Sigmoid colon (tissue), 6 donors: ENCODE measurements at regions not wholly inside any gene's neighbourhood (a gene's known extent, or its start where the extent isn't known, plus 50 kb on each side); places are given as distances from the start of the nearest gene placed in this dataset.

ENCODE experiments used
- DNase-seq: peaks from one replicate; pipeline ENCODE4 v3.0.0-alpha.2; 2019
- H3K27ac ChIP-seq, 4 donors: fragments of 200-600 bp; sonication (generic); one replicate each; pipeline ENCODE4 v1.5.1; 2016 to 2019; ENCODE audit warnings: mild to moderate bottlenecking in 1 of 4
- H3K27me3 ChIP-seq, 3 donors: fragments of 200-600 bp; sonication (generic); one replicate each; pipeline ENCODE4 v1.5.1; 2019; ENCODE audit warnings: mild to moderate bottlenecking in 1 of 3
- H3K36me3 ChIP-seq, 4 donors: fragments of 200-600 bp; sonication (generic); one replicate each; pipeline ENCODE4 v1.5.1; 2016 to 2019
- H3K4me1 ChIP-seq, 4 donors: fragments of 200-600 bp; sonication (generic); one replicate each; pipeline ENCODE4 v1.5.1; 2017 to 2019
- H3K4me3 ChIP-seq, 4 donors: fragments of 200-600 bp; sonication (generic); one replicate each; pipeline ENCODE4 v1.5.1; 2017 to 2019; ENCODE audit warnings: mild to moderate bottlenecking in 2 of 4, moderate library complexity in 1 of 4
- H3K9me3 ChIP-seq, 4 donors: fragments of 200-600 bp in 3 of 4; sonication (generic) in 3 of 4; one replicate each; pipeline versions ENCODE4 v1.5.1 to v1.6.1; 2013 to 2019
- EP300 ChIP-seq, 4 donors: sonication (generic); formaldehyde crosslinking; IDR thresholded peaks; one replicate each; pipeline ENCODE4 v1.6.1; 2017; ENCODE audit warnings: antibody characterized with exemption in 4 of 4
- POLR2A ChIP-seq, 2 donors: fragments of 450-650 bp; IDR thresholded peaks; one replicate each; pipeline ENCODE4 v1.6.1; 2016; ENCODE audit warnings: antibody characterized with exemption in 2 of 2, mild to moderate bottlenecking in 2 of 2, moderate library complexity in 2 of 2
- POLR2AphosphoS5 ChIP-seq, 4 donors: sonication (generic); formaldehyde crosslinking; IDR thresholded peaks; one replicate each; pipeline ENCODE4 v1.6.1; 2017; ENCODE audit warnings: antibody characterized with exemption in 4 of 4
- WGBS, 2 donors: extraction: QIAGEN DNeasy Blood & Tissue Kit; methylation state at CpG; one replicate each; pipeline ENCODE4 v1.1.7; 2013; 5-methylcytosine and 5-hydroxymethylcytosine counted together
- intact Hi-C: fragments of 100-400 bp; cut with DNase I; formaldehyde crosslinking; loops from one replicate; pipeline ENCODE4 v1.15.1; 2023
- TF ChIP-seq, protein P1 (sequence below), 4 experiments: fragments of 450-650 bp in 3 of 4; fragments of 200-600 bp in 1 of 4; IDR thresholded peaks; one replicate each; pipeline ENCODE4 v1.5.1; 2016 to 2019; ENCODE audit warnings: antibody characterized with exemption in 4 of 4, mild to moderate bottlenecking in 3 of 4, moderate library complexity in 2 of 4
- donor health status: healthy with polysubstance abuse.
- donor health status: healthy.

DNA sequence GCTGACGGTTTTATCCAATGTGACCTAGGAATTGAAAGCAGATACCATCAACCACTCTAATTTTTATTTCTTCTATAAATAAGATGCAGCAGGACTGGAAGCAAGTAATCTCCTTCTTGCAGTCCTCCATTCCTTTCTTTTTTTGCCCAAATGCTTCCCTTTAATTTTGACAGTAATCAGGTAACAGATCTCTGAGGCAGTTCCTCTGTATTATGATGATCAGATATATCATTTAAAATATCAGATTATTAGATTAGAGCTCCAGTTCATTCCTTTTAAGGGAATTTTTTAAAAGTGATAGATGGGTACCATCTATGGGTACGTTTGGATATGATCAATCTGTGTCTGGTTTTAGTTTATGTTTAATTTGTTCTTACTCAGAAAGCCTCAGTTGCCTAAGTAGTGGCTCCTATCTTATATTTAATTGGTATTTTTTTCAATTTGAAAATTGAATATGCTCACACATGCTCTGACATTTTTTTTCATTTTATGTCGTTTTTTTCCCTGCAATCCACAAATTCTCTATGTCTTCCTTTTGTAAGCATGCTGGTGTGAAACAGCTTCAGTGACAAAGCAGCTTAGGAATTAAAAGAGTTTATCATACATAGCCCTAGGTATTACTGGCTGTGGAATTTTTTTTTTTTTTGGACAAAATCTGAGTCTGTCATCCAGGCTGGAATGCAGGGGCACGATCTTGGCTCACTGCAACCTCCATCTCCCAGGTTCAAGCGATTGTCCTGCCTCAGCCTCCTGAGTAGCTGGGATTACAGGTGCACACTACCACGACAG lies 73.7 kb upstream of the ANK2 start:
- intact Hi-C loops = no loop called here
- H3K36me3 ChIP-seq = no peaks in the 10 kb centered on the region
- TF ChIP-seq EP300 (IDR thresholded peaks at IDR 0.05) (no peak), POLR2A (IDR thresholded peaks at IDR 0.05) (no peak), POLR2AphosphoS5 (IDR thresholded peaks at IDR 0.05) (no peak)
- TF ChIP-seq, protein P1, sequence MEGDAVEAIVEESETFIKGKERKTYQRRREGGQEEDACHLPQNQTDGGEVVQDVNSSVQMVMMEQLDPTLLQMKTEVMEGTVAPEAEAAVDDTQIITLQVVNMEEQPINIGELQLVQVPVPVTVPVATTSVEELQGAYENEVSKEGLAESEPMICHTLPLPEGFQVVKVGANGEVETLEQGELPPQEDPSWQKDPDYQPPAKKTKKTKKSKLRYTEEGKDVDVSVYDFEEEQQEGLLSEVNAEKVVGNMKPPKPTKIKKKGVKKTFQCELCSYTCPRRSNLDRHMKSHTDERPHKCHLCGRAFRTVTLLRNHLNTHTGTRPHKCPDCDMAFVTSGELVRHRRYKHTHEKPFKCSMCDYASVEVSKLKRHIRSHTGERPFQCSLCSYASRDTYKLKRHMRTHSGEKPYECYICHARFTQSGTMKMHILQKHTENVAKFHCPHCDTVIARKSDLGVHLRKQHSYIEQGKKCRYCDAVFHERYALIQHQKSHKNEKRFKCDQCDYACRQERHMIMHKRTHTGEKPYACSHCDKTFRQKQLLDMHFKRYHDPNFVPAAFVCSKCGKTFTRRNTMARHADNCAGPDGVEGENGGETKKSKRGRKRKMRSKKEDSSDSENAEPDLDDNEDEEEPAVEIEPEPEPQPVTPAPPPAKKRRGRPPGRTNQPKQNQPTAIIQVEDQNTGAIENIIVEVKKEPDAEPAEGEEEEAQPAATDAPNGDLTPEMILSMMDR (IDR thresholded peaks at IDR 0.05) = no peak
- no peak overlapping the region for H3K4me3 ChIP-seq
- 61 to 66% methylated on average over 6 of the region's 6 CpGs for WGBS, 2 donors
- DNase-seq = no peak
- no peaks in the 10 kb centered on the region for H3K9me3 ChIP-seq
- peaks cover 0 to 6% (median 0%) of the 10 kb centered on the region in 4 donors for H3K4me1 ChIP-seq
- H3K27me3 ChIP-seq = no peaks in the 10 kb centered on the region
- H3K27ac ChIP-seq = no peak overlapping the region

DNA sequence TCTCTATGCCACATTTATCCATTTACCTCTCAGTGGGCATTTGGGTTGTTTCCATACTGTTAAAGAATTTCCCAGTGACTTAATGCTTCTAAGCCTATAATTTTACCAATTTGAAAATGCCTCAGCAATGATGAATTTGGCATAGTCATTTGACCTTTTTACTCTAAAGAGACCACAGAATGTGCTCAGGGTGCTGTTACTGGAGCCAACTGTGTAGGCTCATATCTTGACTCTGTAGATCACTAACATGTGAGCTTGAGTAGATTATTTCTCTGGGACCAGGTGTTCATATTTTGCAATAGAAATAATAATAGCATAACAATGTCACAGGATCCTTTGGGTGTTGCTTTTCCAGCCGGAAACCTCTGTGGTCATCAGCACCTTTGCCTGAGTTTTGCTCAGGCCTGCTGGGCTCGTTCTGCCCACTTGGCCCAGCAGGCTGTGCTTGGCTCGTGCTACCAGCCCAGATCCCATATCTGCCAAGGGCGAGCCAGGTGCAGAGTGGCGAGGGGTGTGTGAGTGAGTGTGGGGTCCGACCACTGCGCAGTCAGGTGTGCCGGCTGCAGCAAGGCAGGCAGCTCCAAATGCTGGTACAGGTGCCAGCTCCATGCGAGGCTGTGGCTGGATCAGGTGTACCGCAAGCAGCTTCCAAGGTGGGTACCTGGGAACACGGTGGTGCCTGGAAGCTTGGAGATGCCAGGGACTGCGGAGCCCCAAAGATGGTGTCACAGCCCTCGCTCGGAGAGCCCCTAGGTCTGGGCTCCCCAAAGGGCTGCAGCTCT lies 70.6 kb upstream of the ANK2 start:
- no peak overlapping the region for H3K4me3 ChIP-seq
- no peaks in the 10 kb centered on the region for H3K36me3 ChIP-seq
- H3K4me1 ChIP-seq = peaks cover 0 to 3% (median 0%) of the 10 kb centered on the region in 4 donors
- H3K27me3 ChIP-seq = no peaks in the 10 kb centered on the region
- H3K9me3 ChIP-seq = no peaks in the 10 kb centered on the region
- TF ChIP-seq, protein P1 (IDR thresholded peaks at IDR 0.05) = no peak
- TF ChIP-seq POLR2A (IDR thresholded peaks at IDR 0.05) (no peak), EP300 (IDR thresholded peaks at IDR 0.05) (no peak), POLR2AphosphoS5 (IDR thresholded peaks at IDR 0.05) (no peak)
- intact Hi-C loops = no loop called here
- WGBS, 2 donors = 88 to 94% methylated on average over 14 of the region's 14 CpGs
- H3K27ac ChIP-seq = no peak overlapping the region
- no peak for DNase-seq

DNA sequence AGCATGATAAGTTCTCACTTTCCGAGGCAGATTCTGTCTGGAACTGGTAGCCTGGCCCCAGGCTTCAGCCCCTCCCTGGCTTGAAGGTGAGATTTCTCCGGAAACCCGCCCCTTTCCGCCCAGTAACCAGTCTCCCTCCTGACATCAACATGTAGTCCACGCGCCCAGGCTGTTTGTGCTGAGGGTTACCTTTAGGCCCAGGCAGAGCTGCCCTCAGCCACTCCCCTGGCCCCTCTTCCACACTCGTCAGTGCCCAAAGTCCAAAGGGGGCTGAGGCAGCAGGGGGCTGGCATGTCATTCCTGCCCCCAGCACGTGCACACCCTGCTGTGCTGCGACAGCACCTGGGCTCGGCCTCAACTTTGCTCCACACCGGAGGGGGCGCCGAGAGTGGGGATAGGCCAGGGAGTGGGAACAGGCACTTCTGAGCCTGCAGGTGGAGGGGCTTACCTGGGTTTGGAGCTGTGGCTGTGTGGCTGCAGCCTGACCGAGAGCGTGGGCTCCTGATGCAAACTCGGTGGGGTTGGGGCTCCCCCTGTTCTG lies 69.5 kb upstream of the ANK2 start:
- no peak for DNase-seq
- no peak for TF ChIP-seq EP300 (IDR thresholded peaks at IDR 0.05)
- TF ChIP-seq POLR2AphosphoS5 (IDR thresholded peaks at IDR 0.05) = no peak
- TF ChIP-seq, protein P1 (IDR thresholded peaks at IDR 0.05) = no peak
- no peak for TF ChIP-seq POLR2A (IDR thresholded peaks at IDR 0.05)
- Histone ChIP-seq H3K4me3 (no peak overlapping the region), H3K27ac (no peak overlapping the region), H3K4me1 (no peaks in the 10 kb centered on the region), H3K36me3 (no peaks in the 10 kb centered on the region), H3K9me3 (no peaks in the 10 kb centered on the region), H3K27me3 (no peaks in the 10 kb centered on the region)
- 89 to 92% methylated on average over 16 of the region's 16 CpGs for WGBS, 2 donors
- intact Hi-C loops = no loop called here

DNA sequence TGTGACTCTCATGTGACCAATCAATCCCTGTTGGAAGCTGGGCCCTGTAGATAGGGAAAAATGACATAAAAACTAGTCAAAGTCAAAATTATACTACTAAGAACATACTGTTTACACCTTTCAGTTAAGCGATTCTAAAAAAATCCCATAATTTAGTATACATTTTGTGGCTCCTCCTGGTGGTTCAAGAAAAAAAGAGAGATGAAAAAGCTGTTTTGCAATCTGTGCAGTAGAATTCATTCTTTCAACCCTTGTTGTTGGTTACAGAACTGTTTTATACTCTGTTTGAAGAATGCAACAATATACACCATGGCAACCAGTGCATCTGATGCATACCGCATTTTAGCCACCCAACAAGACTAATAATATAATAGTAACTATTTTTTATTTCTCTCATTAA lies 66.8 kb upstream of the ANK2 start:
- Histone ChIP-seq H3K4me1 (no peaks in the 10 kb centered on the region), H3K4me3 (no peak overlapping the region), H3K36me3 (no peaks in the 10 kb centered on the region), H3K9me3 (no peaks in the 10 kb centered on the region), H3K27me3 (no peaks in the 10 kb centered on the region), H3K27ac (no peak overlapping the region)
- TF ChIP-seq POLR2AphosphoS5 (IDR thresholded peaks at IDR 0.05) (no peak), POLR2A (IDR thresholded peaks at IDR 0.05) (no peak), EP300 (IDR thresholded peaks at IDR 0.05) (no peak)
- TF ChIP-seq, protein P1 (IDR thresholded peaks at IDR 0.05) = no peak
- 74 to 84% methylated on average over 2 of the region's 2 CpGs for WGBS, 2 donors
- intact Hi-C loops = no loop called here
- no peak for DNase-seq
